ENCODE measurements at regions not wholly inside any gene's neighbourhood (a gene's known extent, or its start where the extent isn't known, plus 50 kb on each side); places are given as distances from the start of the nearest gene placed in this dataset.

- TF ChIP-seq TCF4 (CRISPR knock-in tag; IDR thresholded peaks at IDR 0.05; ENCODE audit: borderline replicate concordance) (no peak), PATZ1 (CRISPR knock-in tag; IDR thresholded peaks at IDR 0.05; ENCODE audit: borderline replicate concordance) (no peak), ARNTL (CRISPR knock-in tag; IDR thresholded peaks at IDR 0.05; ENCODE audit: borderline replicate concordance, low read depth) (no peak), ZFP3 (CRISPR knock-in tag; IDR thresholded peaks at IDR 0.05) (no peak)
- TF ChIP-seq, protein P1, sequence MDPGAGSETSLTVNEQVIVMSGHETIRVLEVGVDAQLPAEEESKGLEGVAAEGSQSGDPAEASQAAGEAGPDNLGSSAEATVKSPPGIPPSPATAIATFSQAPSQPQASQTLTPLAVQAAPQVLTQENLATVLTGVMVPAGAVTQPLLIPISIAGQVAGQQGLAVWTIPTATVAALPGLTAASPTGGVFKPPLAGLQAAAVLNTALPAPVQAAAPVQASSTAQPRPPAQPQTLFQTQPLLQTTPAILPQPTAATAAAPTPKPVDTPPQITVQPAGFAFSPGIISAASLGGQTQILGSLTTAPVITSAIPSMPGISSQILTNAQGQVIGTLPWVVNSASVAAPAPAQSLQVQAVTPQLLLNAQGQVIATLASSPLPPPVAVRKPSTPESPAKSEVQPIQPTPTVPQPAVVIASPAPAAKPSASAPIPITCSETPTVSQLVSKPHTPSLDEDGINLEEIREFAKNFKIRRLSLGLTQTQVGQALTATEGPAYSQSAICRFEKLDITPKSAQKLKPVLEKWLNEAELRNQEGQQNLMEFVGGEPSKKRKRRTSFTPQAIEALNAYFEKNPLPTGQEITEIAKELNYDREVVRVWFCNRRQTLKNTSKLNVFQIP (CRISPR knock-in tag; IDR thresholded peaks at IDR 0.05; ENCODE audit: borderline replicate concordance, low read depth) = no peak
- TF ChIP-seq, protein P2, sequence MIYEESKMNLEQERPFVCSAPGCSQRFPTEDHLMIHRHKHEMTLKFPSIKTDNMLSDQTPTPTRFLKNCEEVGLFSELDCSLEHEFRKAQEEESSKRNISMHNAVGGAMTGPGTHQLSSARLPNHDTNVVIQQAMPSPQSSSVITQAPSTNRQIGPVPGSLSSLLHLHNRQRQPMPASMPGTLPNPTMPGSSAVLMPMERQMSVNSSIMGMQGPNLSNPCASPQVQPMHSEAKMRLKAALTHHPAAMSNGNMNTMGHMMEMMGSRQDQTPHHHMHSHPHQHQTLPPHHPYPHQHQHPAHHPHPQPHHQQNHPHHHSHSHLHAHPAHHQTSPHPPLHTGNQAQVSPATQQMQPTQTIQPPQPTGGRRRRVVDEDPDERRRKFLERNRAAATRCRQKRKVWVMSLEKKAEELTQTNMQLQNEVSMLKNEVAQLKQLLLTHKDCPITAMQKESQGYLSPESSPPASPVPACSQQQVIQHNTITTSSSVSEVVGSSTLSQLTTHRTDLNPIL (CRISPR knock-in tag; IDR thresholded peaks at IDR 0.05; ENCODE audit: low read depth) = no peak
These were observed 435.6 kb downstream of the EFNA5 start for GRCh38 chr5:107235167-107235566.
